GM12865 (cell line): ENCODE measurements at regions not wholly inside any gene's neighbourhood (a gene's known extent, or its start where the extent isn't known, plus 50 kb on each side); places are given as distances from the start of the nearest gene placed in this dataset.

ENCODE experiments used
- DNase-seq: peaks from one replicate; pipeline ENCODE4 v3.0.0; 2010; ENCODE audit warnings: low read depth
- H3K4me3 ChIP-seq: 2 replicates; pipeline ENCODE4 v1.5.1; 2011; ENCODE audit warnings: mild to moderate bottlenecking, low read depth, low read length, control low read depth
- CTCF ChIP-seq: IDR thresholded peaks from 2 replicates; pipeline ENCODE4 v1.5.1; 2011; ENCODE audit warnings: low read length, control low read depth, low read depth, inconsistent platforms; ENCODE audit not compliant: insufficient read depth; ENCODE audit errors: missing control alignments

GRCh38 chr14:80004871-80005270 lies 206.4 kb downstream of the DIO2 start:
- TF ChIP-seq CTCF = no peak
- no peak for DNase-seq
- no peak overlapping the region for H3K4me3 ChIP-seq

- H3K4me3 ChIP-seq = no peak overlapping the region
- no peak for DNase-seq
- no peak for TF ChIP-seq CTCF
Measured at GRCh38 chr14:80003138-80003537, 208.2 kb downstream of the DIO2 start.

GRCh38 chr14:79997509-79998208 lies 213.6 kb downstream of the DIO2 start:
- H3K4me3 ChIP-seq = no peak overlapping the region
- TF ChIP-seq CTCF = no peak
- DNase-seq = no peak

- no peak overlapping the region for H3K4me3 ChIP-seq
- no peak for DNase-seq
- TF ChIP-seq CTCF = no peak
Measured at GRCh38 chr14:79992407-79993198, 218.7 kb downstream of the DIO2 start.

GRCh38 chr14:79991866-79992265 lies 219.4 kb downstream of the DIO2 start:
- TF ChIP-seq CTCF = no peak
- DNase-seq = no peak
- no peak overlapping the region for H3K4me3 ChIP-seq

- TF ChIP-seq CTCF = no peak
- H3K4me3 ChIP-seq = no peak overlapping the region
- DNase-seq = no peak
Measured at GRCh38 chr14:79989990-79990389, 221.3 kb downstream of the DIO2 start.
